NCI-H446 treated with DMSO at 0.1 percent for 48 hours (cell line): ENCODE measurements at regions not wholly inside any gene's neighbourhood (a gene's known extent, or its start where the extent isn't known, plus 50 kb on each side); places are given as distances from the start of the nearest gene placed in this dataset.

Experiments used
- DNase-seq: peaks from one replicate; lab custom pipeline; 2025; lab: John Stamatoyannopoulos, UW

DNA sequence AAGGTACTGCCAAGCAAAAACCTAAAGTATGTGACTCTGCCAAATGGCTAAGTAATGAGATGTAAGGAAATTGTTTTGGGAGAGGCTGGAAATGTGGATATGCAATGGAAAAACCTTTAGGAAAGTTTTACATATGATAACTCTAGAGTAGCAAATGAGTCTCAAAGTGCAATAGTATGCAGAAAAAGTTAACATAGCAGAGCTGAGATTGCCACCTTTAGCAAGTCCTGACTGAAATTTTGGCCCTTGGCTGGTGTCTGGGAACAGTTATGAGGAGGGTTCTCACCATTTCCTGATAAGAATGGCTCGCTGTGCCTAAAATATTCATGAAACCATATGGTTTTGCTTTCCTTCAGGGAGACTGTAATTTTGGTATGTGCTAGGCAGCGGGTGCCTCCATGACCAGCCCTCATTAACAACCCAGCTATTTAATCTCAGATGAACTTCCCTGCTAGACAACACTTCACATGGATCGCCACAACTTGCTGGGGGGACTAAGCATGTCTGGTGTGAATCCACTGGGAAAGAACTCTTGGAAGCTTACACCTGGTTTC is 72.3 kb upstream of the ERBB4 start:
- DNase-seq = no peak

DNA sequence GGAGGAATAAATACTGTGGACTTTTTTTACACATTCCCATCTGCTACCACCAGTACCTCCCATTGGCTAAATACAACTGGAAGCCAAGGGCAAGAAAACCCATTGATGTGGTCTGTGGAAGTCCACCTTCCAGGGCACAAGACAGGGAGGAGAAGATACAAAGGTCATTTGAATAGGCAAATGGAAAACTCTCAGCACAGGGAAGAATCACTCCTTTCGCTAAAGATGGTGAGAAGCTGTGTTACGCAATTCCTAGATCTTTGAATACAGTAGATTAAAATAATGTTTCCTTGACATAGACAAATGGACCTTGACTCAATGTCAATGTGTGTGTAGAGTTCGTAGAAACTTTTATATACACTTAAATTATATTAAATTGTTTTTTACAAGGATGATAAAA is 70.9 kb upstream of the ERBB4 start:
- DNase-seq = peak; percentile 82

DNA sequence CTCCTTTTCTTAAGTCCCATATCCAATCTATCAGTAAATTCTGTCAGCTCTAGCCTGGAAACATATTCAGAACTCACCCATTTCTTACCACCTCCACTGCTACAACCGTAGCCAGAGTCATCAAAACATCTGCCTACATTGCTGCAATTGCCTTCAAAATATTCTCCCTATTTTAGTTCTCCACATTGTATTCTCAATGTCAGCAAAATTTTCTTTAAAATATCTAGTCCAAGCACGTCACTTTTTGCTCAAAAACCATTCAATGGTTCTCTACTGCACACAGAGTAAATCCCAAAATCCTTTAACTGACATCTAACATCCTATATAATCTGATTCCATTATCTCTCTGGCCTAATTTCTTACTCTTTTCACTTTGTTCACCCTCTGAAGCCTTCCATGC is 68.5 kb upstream of the ERBB4 start:
- DNase-seq = no peak

DNA sequence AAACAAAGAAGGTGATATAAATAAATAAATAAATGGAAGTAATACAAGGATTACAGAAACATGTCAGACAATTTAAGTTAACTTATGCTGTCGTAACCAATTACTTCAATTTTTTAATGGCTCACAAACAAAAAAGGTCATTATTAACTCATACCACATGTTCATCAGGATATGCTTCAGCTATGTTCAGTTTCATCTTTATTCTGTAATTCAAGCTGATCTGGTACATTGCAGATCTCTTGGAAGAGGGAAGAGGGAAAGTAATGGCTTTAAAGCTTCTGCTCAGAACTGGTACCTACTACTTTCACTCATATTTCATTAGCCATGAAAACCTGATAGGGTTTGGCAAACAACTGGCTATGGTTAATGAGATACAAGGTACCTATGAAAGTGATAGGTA is 67.6 kb upstream of the ERBB4 start:
- DNase-seq = no peak

DNA sequence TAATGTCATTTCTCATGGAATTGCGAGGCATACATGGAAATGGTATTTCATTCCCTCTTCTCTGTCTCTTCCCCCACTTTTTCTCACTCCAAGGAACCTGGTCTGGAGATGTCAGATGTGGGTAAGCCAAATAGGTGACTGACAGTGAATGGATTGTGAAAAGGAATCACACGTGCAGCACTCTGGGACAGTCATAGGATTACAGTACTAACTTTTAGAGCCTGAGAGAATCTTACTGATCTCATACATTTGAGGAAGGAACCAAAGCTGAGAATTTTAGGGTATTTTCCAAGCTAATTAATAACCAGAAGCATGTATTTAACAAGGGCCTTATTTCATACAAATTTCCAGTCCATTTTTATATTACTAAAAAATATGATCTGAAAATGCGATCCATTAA is 58.1 kb upstream of the ERBB4 start:
- DNase-seq = no peak

DNA sequence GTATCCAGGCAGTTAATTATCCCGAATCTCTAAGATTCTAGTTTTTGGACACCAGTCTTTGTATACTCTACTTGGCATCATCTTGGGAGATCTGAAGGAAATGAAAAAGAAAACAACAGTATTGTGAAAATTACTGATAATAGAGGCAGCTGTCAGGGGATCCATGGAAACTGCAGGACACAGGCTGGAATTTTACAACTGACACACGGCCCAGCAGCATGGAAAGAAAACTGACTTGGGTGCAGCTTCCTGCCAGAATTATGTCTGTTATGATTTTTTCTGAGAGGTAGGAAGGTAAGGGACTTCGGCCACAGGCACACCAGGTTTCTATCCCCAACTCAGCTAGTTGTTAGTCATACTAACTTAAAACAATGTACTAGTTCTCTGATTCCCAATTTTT is 57.7 kb upstream of the ERBB4 start:
- DNase-seq = no peak

DNA sequence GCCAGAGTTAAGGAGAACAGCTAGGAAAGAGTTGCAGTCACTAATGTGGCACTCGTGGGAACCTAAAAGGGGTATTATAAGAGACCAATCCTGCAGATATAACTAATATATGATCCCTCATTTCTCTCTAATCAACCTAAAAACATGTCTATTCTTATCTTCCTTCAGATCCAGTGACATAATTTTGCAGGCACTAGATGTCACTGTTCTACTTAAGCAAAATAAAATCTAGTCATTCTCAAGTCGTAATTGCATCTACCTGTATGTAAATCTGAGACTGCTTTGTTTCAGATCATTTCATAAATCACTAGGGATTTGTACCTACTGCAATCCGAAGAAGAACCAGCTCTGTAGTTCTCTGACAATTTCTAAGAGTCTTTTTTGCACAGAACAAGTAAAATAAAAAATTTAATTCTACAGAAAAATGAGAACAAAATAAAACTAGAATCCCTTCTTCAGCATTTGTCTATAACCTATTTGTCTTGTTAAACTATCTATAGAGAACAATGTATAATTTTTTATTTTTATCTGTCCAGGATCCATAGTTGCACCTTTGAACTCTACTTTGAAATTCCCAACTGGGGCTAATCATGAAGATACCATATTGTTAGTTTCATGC is 56.5 kb upstream of the ERBB4 start:
- DNase-seq = peak; percentile 54

DNA sequence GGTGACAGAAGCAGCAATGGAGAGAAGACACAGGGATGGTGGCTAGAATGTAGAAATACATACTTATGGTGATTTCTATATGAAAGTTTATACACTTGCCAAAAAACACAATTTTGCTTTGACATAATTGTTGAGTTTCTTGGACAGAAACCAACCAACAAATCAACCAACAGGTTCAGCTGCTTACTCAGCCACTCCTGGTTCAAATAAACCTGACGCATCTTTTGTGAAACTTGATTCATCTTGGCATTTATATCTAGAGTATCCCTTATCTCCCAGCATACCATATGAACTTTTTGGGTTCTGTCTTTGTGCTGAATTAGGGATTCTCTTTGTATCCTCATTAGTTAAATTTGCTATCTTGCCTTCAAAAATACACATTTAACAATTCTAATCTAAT is 54.1 kb upstream of the ERBB4 start:
- peak; percentile 16 for DNase-seq
